ENCODE measurements at regions not wholly inside any gene's neighbourhood (a gene's known extent, or its start where the extent isn't known, plus 50 kb on each side); places are given as distances from the start of the nearest gene placed in this dataset.
"Not testable (repeated sequence)": the region's sequence is repeated elsewhere in the genome, so short reads cannot be mapped to it uniquely, and the experiment has no call there.

- BruUV-seq (replicated peaks): no TSS peak
- no peak overlapping the region for H3K4me3 ChIP-seq (replicated peaks in 1 of 3; ENCODE audit: insufficient read depth in 1 of 3, low read depth in 1 of 3, low read length in 3 of 3)
- intact Hi-C loops (cut with micrococcal nuclease): no loop called here
- no peaks in the 10 kb centered on the region for H3K9me3 ChIP-seq (replicated peaks; ENCODE audit: control insufficient read depth, insufficient read depth, low read length)
- H3K27ac ChIP-seq (ENCODE audit: insufficient read depth, low read depth, low read length): no peak overlapping the region
- H2AFZ ChIP-seq (ENCODE audit: low read depth, low read length): no peak overlapping the region
- DNase-seq (ENCODE audit: low read depth, low spot score): no peak
- dilution Hi-C loops (cut with MboI; ENCODE audit: extremely low pct_ligation_motif_present, low sequenced_read_pairs): no loop called here
- H3K27me3 ChIP-seq (ENCODE audit: control insufficient read depth in 2 of 2, insufficient read depth in 2 of 2, low read length in 2 of 2): no peaks in the 10 kb centered on the region
- FAIRE-seq: no peak
- no peaks in the 10 kb centered on the region for H3K79me2 ChIP-seq (ENCODE audit: control insufficient read depth, insufficient read depth, low read length)
- H3K4me2 ChIP-seq (ENCODE audit: insufficient read depth, low read length): no peak overlapping the region
- no peaks in the 10 kb centered on the region for H3K4me1 ChIP-seq (ENCODE audit: control insufficient read depth, extremely low read depth, insufficient read depth, low read length)
- no peaks in the 10 kb centered on the region for H4K20me1 ChIP-seq (replicated peaks; ENCODE audit: control insufficient read depth, extremely low read depth, insufficient read depth, low read length)
- no peaks in the 10 kb centered on the region for H3K9me1 ChIP-seq (replicated peaks; ENCODE audit: control insufficient read depth, extremely low read depth, insufficient read depth, low read length)
- ChIA-PET CTCF (no interaction called here), POLR2A (no interaction called here)
- TF ChIP-seq MAX (IDR thresholded peaks at IDR 0.05; ENCODE audit: insufficient read depth, insufficient read length) (no peak), MYC (IDR thresholded peaks at IDR 0.05; ENCODE audit: low read depth, low read length) (no peak), FOS (IDR thresholded peaks at IDR 0.05; ENCODE audit: borderline replicate concordance, insufficient read depth, low read length) (no peak), POLR2AphosphoS5 (IDR thresholded peaks at IDR 0.05; ENCODE audit: insufficient read depth, low read depth, low read length) (no peak), JUN (IDR thresholded peaks at IDR 0.05; ENCODE audit: borderline replicate concordance, insufficient read depth, insufficient read length, low read depth) (no peak)
- H3K36me3 ChIP-seq (ENCODE audit: control insufficient read depth in 2 of 2, extremely low read depth in 1 of 2, insufficient read depth in 2 of 2, low read length in 2 of 2): no peaks in the 10 kb centered on the region
- no peak overlapping the region for H3K9ac ChIP-seq (replicated peaks; ENCODE audit: extremely low read depth, insufficient read depth, low read length)
Observed at GRCh38 chr3:34078418-34078817, 280.0 kb downstream of the PDCD6IP start.

- H2AFZ ChIP-seq (ENCODE audit: low read depth, low read length); DNase-seq (ENCODE audit: low read depth, low spot score); H3K27me3 ChIP-seq (ENCODE audit: control insufficient read depth in 2 of 2, insufficient read depth in 2 of 2, low read length in 2 of 2); H3K36me3 ChIP-seq (ENCODE audit: control insufficient read depth in 2 of 2, extremely low read depth in 1 of 2, insufficient read depth in 2 of 2, low read length in 2 of 2); BruUV-seq (replicated peaks); H3K9me1 ChIP-seq (replicated peaks; ENCODE audit: control insufficient read depth, extremely low read depth, insufficient read depth, low read length); H3K79me2 ChIP-seq (ENCODE audit: control insufficient read depth, insufficient read depth, low read length); H3K9me3 ChIP-seq (replicated peaks; ENCODE audit: control insufficient read depth, insufficient read depth, low read length); H3K9ac ChIP-seq (replicated peaks; ENCODE audit: extremely low read depth, insufficient read depth, low read length); POLR2A ChIA-PET; H3K4me3 ChIP-seq (replicated peaks in 1 of 3; ENCODE audit: insufficient read depth in 1 of 3, low read depth in 1 of 3, low read length in 3 of 3); dilution Hi-C loops (cut with MboI; ENCODE audit: extremely low pct_ligation_motif_present, low sequenced_read_pairs); H3K4me1 ChIP-seq (ENCODE audit: control insufficient read depth, extremely low read depth, insufficient read depth, low read length); CTCF ChIA-PET; FAIRE-seq; H4K20me1 ChIP-seq (replicated peaks; ENCODE audit: control insufficient read depth, extremely low read depth, insufficient read depth, low read length); H3K4me2 ChIP-seq (ENCODE audit: insufficient read depth, low read length); H3K27ac ChIP-seq (ENCODE audit: insufficient read depth, low read depth, low read length); intact Hi-C loops (cut with micrococcal nuclease): not testable (repeated sequence)
Observed at GRCh38 chr3:34079849-34080248, 281.4 kb downstream of the PDCD6IP start.

GRCh38 chr3:34090379-34090778 is 291.9 kb downstream of the PDCD6IP start:
- H3K36me3 ChIP-seq (ENCODE audit: control insufficient read depth in 2 of 2, extremely low read depth in 1 of 2, insufficient read depth in 2 of 2, low read length in 2 of 2); H2AFZ ChIP-seq (ENCODE audit: low read depth, low read length); BruUV-seq (replicated peaks); POLR2A ChIA-PET; H3K9ac ChIP-seq (replicated peaks; ENCODE audit: extremely low read depth, insufficient read depth, low read length); CTCF ChIA-PET; H3K4me1 ChIP-seq (ENCODE audit: control insufficient read depth, extremely low read depth, insufficient read depth, low read length); DNase-seq (ENCODE audit: low read depth, low spot score); H3K27ac ChIP-seq (ENCODE audit: insufficient read depth, low read depth, low read length); dilution Hi-C loops (cut with MboI; ENCODE audit: extremely low pct_ligation_motif_present, low sequenced_read_pairs); H3K27me3 ChIP-seq (ENCODE audit: control insufficient read depth in 2 of 2, insufficient read depth in 2 of 2, low read length in 2 of 2); H3K9me3 ChIP-seq (replicated peaks; ENCODE audit: control insufficient read depth, insufficient read depth, low read length); H4K20me1 ChIP-seq (replicated peaks; ENCODE audit: control insufficient read depth, extremely low read depth, insufficient read depth, low read length); H3K4me2 ChIP-seq (ENCODE audit: insufficient read depth, low read length); H3K9me1 ChIP-seq (replicated peaks; ENCODE audit: control insufficient read depth, extremely low read depth, insufficient read depth, low read length); intact Hi-C loops (cut with micrococcal nuclease); FAIRE-seq; H3K4me3 ChIP-seq (replicated peaks in 1 of 3; ENCODE audit: insufficient read depth in 1 of 3, low read depth in 1 of 3, low read length in 3 of 3); H3K79me2 ChIP-seq (ENCODE audit: control insufficient read depth, insufficient read depth, low read length): not testable (repeated sequence)

Measured in endothelial cell of umbilical vein (primary cell).